WTC11 (cell line): ENCODE measurements at regions not wholly inside any gene's neighbourhood (a gene's known extent, or its start where the extent isn't known, plus 50 kb on each side); places are given as distances from the start of the nearest gene placed in this dataset.

Source experiments
- ATAC-seq: fragments of 200-7000 bp; cut with Tn5 transposase; 2 replicates; pipeline ENCODE4 v1.10.0; 2021; ENCODE audit warnings: mild to moderate bottlenecking, moderate library complexity
- CTCF ChIA-PET: fragments of 300-600 bp; sonication (Branson Sonifier 250); formaldehyde crosslinking; loops from one replicate; lab custom pipeline; 2021; ENCODE audit warnings: antibody characterized with exemption; lab: Charles Lee
- POLR2A ChIA-PET: fragments of 350-600 bp; sonication (Branson Sonifier 250); formaldehyde crosslinking; loops from one replicate; lab custom pipeline; 2021; ENCODE audit warnings: antibody characterized with exemption; lab: Charles Lee
- DNase-seq: peaks from one replicate; pipeline ENCODE4 v3.0.0; 2021; ENCODE audit warnings: low spot score
- H3K27ac Mint-ChIP-seq: 2 replicates; pipeline ENCODE4 v1.8.0; 2021; ENCODE audit warnings: mixed read lengths
- H3K27me3 Mint-ChIP-seq: 2 replicates; pipeline ENCODE4 v1.8.0; 2021; ENCODE audit warnings: low read depth, mild to moderate bottlenecking, moderate library complexity, mixed read lengths
- H3K36me3 Mint-ChIP-seq: 2 replicates; pipeline ENCODE4 v1.8.0; 2021; ENCODE audit warnings: mixed read lengths
- H3K4me1 Mint-ChIP-seq: 2 replicates; pipeline ENCODE4 v1.8.0; 2022; ENCODE audit warnings: mixed read lengths
- H3K4me3 Mint-ChIP-seq: 2 replicates; pipeline ENCODE4 v1.8.0; 2021; ENCODE audit warnings: mild to moderate bottlenecking, moderate library complexity, mixed read lengths
- H3K9me3 Mint-ChIP-seq: 2 replicates; pipeline ENCODE4 v1.8.0; 2021; ENCODE audit warnings: mixed read lengths
- ATF2 ChIP-seq: sonication (generic); formaldehyde crosslinking; IDR thresholded peaks from 2 replicates; pipeline ENCODE4 v1.8.1; 2022; ENCODE audit warnings: low read depth, missing genetic modification reagents, borderline replicate concordance
- ATF3 ChIP-seq: sonication (generic); formaldehyde crosslinking; conservative IDR thresholded peaks from 2 replicates; pipeline ENCODE4 v1.8.1; 2022; ENCODE audit warnings: mild to moderate bottlenecking, missing genetic modification reagents
- CBFB ChIP-seq: sonication (generic); formaldehyde crosslinking; IDR thresholded peaks from 2 replicates; pipeline ENCODE4 v1.8.1; 2022; ENCODE audit warnings: mild to moderate bottlenecking, low read depth, missing genetic modification reagents
- CTCF ChIP-seq: fragments of 200-600 bp; IDR thresholded peaks from 2 replicates; pipeline ENCODE4 v1.8.0; 2022; ENCODE audit warnings: antibody characterized with exemption
- FOXP1 ChIP-seq: sonication (generic); formaldehyde crosslinking; IDR thresholded peaks from 2 replicates; pipeline ENCODE4 v1.8.0; 2022; ENCODE audit warnings: missing genetic modification reagents, mild to moderate bottlenecking, moderate library complexity, borderline replicate concordance
- FOXP4 ChIP-seq: sonication (generic); formaldehyde crosslinking; IDR thresholded peaks from 2 replicates; pipeline ENCODE4 v1.8.0; 2022; ENCODE audit warnings: mild to moderate bottlenecking, missing genetic modification reagents
- JAZF1 ChIP-seq: fragments of 250-450 bp; sonication (Bioruptor Pico); IDR thresholded peaks from 2 replicates; pipeline ENCODE4 v1.9.0; 2021; ENCODE audit warnings: moderate library complexity, mild to moderate bottlenecking, inconsistent platforms
- JUN ChIP-seq: sonication (generic); formaldehyde crosslinking; IDR thresholded peaks from 2 replicates; pipeline ENCODE4 v1.8.0; 2023; ENCODE audit warnings: mild to moderate bottlenecking, missing genetic modification reagents
- MAX ChIP-seq: sonication (generic); formaldehyde crosslinking; IDR thresholded peaks from 2 replicates; pipeline ENCODE4 v1.8.0; 2022; ENCODE audit warnings: mild to moderate bottlenecking, missing genetic modification reagents
- MLX ChIP-seq: sonication (generic); formaldehyde crosslinking; IDR thresholded peaks from 2 replicates; pipeline ENCODE4 v1.8.1; 2023; ENCODE audit warnings: mild to moderate bottlenecking, missing genetic modification reagents, moderate library complexity
- MXD4 ChIP-seq: fragments of 250-450 bp; sonication (Bioruptor Pico); IDR thresholded peaks from 2 replicates; pipeline ENCODE4 v1.8.0; 2021; ENCODE audit warnings: mild to moderate bottlenecking, moderate library complexity, borderline replicate concordance
- NFATC4 ChIP-seq: fragments of 250-450 bp; sonication (Bioruptor Pico); IDR thresholded peaks from 2 replicates; pipeline ENCODE4 v1.9.0; 2021; ENCODE audit warnings: mild to moderate bottlenecking
- NFYB ChIP-seq: sonication (generic); formaldehyde crosslinking; conservative IDR thresholded peaks from 2 replicates; pipeline ENCODE4 v1.8.0; 2022; ENCODE audit warnings: low read depth, missing genetic modification reagents
- NR1H2 ChIP-seq: sonication (generic); formaldehyde crosslinking; IDR thresholded peaks from 2 replicates; pipeline ENCODE4 v1.9.0; 2021; ENCODE audit warnings: mild to moderate bottlenecking, moderate library complexity, missing genetic modification reagents
- NR3C1 ChIP-seq: sonication (generic); formaldehyde crosslinking; conservative IDR thresholded peaks from 2 replicates; pipeline ENCODE4 v1.8.1; 2023; ENCODE audit warnings: low read depth, mild to moderate bottlenecking, missing genetic modification reagents
- PRDM15 ChIP-seq: sonication (generic); formaldehyde crosslinking; IDR thresholded peaks from 2 replicates; pipeline ENCODE4 v1.8.0; 2022; ENCODE audit warnings: missing genetic modification reagents
- PRRX2 ChIP-seq: fragments of 250-450 bp; sonication (Bioruptor Pico); IDR thresholded peaks from 2 replicates; pipeline ENCODE4 v1.8.0; 2021; ENCODE audit warnings: mild to moderate bottlenecking
- USF1 ChIP-seq: sonication (generic); formaldehyde crosslinking; IDR thresholded peaks from 2 replicates; pipeline ENCODE4 v1.8.0; 2022; ENCODE audit warnings: mild to moderate bottlenecking, missing genetic modification reagents
- USF2 ChIP-seq: sonication (generic); formaldehyde crosslinking; IDR thresholded peaks from 2 replicates; pipeline ENCODE4 v1.8.1; 2023; ENCODE audit warnings: mild to moderate bottlenecking, missing genetic modification reagents, moderate library complexity
- ZNF138 ChIP-seq: sonication (generic); formaldehyde crosslinking; conservative IDR thresholded peaks from 2 replicates; pipeline ENCODE4 v1.8.1; 2022; ENCODE audit warnings: mild to moderate bottlenecking, moderate library complexity, missing genetic modification reagents
- ZNF416 ChIP-seq: fragments of 250-450 bp; sonication (Bioruptor Pico); IDR thresholded peaks from 2 replicates; pipeline ENCODE4 v1.9.0; 2021; ENCODE audit warnings: mild to moderate bottlenecking, inconsistent platforms
- ZNF512 ChIP-seq: sonication (generic); formaldehyde crosslinking; IDR thresholded peaks from 2 replicates; pipeline ENCODE4 v1.8.1; 2022; ENCODE audit warnings: missing genetic modification reagents, borderline replicate concordance

GRCh38 chr7:25408876-25409275 lies 180.6 kb upstream of the NPVF start:
- DNase-seq (no peak), ATAC-seq (no peak)
- Mint-ChIP-seq H3K27me3 (peaks cover 13% of the 10 kb centered on the region), H3K9me3 (no peaks in the 10 kb centered on the region), H3K4me3 (no peak overlapping the region), H3K36me3 (no peaks in the 10 kb centered on the region), H3K4me1 (no peaks in the 10 kb centered on the region), H3K27ac (no peak overlapping the region)
- ChIA-PET POLR2A (no interaction called here), CTCF (no interaction called here)
- TF ChIP-seq NFYB (no peak), NR1H2 (CRISPR knock-in tag) (no peak), MAX (CRISPR knock-in tag) (no peak), ATF2 (CRISPR knock-in tag) (no peak), NFATC4 (no peak), PRRX2 (CRISPR knock-in tag) (no peak), USF2 (CRISPR knock-in tag) (no peak), CTCF (no peak), CBFB (CRISPR knock-in tag) (no peak), FOXP1 (CRISPR knock-in tag) (no peak)

- peaks cover 13% of the 10 kb centered on the region for H3K27me3 Mint-ChIP-seq
- DNase-seq: no peak
- ATAC-seq: no peak
- POLR2A ChIA-PET: no interaction called here
- H3K9me3 Mint-ChIP-seq: no peaks in the 10 kb centered on the region
- no peaks in the 10 kb centered on the region for H3K36me3 Mint-ChIP-seq
- CTCF ChIA-PET: no interaction called here
- no peak overlapping the region for H3K27ac Mint-ChIP-seq
- H3K4me1 Mint-ChIP-seq: no peaks in the 10 kb centered on the region
- no peak overlapping the region for H3K4me3 Mint-ChIP-seq
- TF ChIP-seq ZNF138 (CRISPR knock-in tag) (no peak), FOXP4 (no peak), PRDM15 (CRISPR knock-in tag) (no peak), ZNF416 (CRISPR knock-in tag) (no peak), ATF3 (no peak), JAZF1 (no peak), MLX (CRISPR knock-in tag) (no peak), JUN (no peak), NR3C1 (no peak), USF1 (CRISPR knock-in tag) (no peak), ZNF512 (CRISPR knock-in tag) (no peak), MXD4 (CRISPR knock-in tag) (no peak)
Measured at GRCh38 chr7:25409897-25410636, 181.8 kb upstream of the NPVF start.
